ENCODE measurements at regions not wholly inside any gene's neighbourhood (a gene's known extent, or its start where the extent isn't known, plus 50 kb on each side); places are given as distances from the start of the nearest gene placed in this dataset.
"Not testable (repeated sequence)": the region's sequence is repeated elsewhere in the genome, so short reads cannot be mapped to it uniquely, and the experiment has no call there.

- FAIRE-seq (no peak), DNase-seq (ENCODE audit: insufficient read length, low spot score) (no peak)
Measured at GRCh38 chr9:26789959-26790358, 102.6 kb downstream of the CAAP1 start.

GRCh38 chr9:26786564-26786963 lies 106.0 kb downstream of the CAAP1 start:
- DNase-seq (ENCODE audit: insufficient read length, low spot score) (no peak), FAIRE-seq (no peak)

- FAIRE-seq (no peak), DNase-seq (ENCODE audit: insufficient read length, low spot score) (no peak)
Measured at GRCh38 chr9:26782899-26783298, 109.7 kb downstream of the CAAP1 start.

- FAIRE-seq (no peak), DNase-seq (ENCODE audit: insufficient read length, low spot score) (no peak)
Measured at GRCh38 chr9:26781906-26782305, 110.7 kb downstream of the CAAP1 start.

GRCh38 chr9:26780307-26780706 lies 112.3 kb downstream of the CAAP1 start:
- DNase-seq (ENCODE audit: insufficient read length, low spot score); FAIRE-seq: not testable (repeated sequence)

- FAIRE-seq (no peak), DNase-seq (ENCODE audit: insufficient read length, low spot score) (no peak)
Measured at GRCh38 chr9:26779062-26779461, 113.5 kb downstream of the CAAP1 start.

- FAIRE-seq, result no peak
Measured at GRCh38 chr9:26775391-26775790, 117.2 kb downstream of the CAAP1 start.

GRCh38 chr9:26773056-26773455 lies 119.5 kb downstream of the CAAP1 start:
- FAIRE-seq, result no peak

More at GRCh38 chr9:26775391-26775790, 117.2 kb downstream of the CAAP1 start:
- no peak for DNase-seq (ENCODE audit: insufficient read length, low spot score)

GRCh38 chr9:26770821-26771220 lies 121.8 kb downstream of the CAAP1 start:
- FAIRE-seq (no peak), DNase-seq (ENCODE audit: insufficient read length, low spot score) (no peak)

More at GRCh38 chr9:26773056-26773455, 119.5 kb downstream of the CAAP1 start:
- DNase-seq (ENCODE audit: insufficient read length, low spot score), result no peak

GRCh38 chr9:26768145-26768544 lies 124.5 kb downstream of the CAAP1 start:
- DNase-seq (ENCODE audit: insufficient read length, low spot score) (no peak), FAIRE-seq (no peak)

GRCh38 chr9:26760675-26761074 lies 131.9 kb downstream of the CAAP1 start:
- DNase-seq (ENCODE audit: insufficient read length, low spot score) (no peak), FAIRE-seq (no peak)

- FAIRE-seq, result no peak
- DNase-seq (ENCODE audit: insufficient read length, low spot score), result no peak
Measured at GRCh38 chr9:26758655-26759054, 133.9 kb downstream of the CAAP1 start.

- FAIRE-seq, result no peak
Measured at GRCh38 chr9:26756881-26757280, 135.7 kb downstream of the CAAP1 start.

GRCh38 chr9:26755476-26755875 lies 137.1 kb downstream of the CAAP1 start:
- FAIRE-seq (no peak), DNase-seq (ENCODE audit: insufficient read length, low spot score) (no peak)

More at GRCh38 chr9:26756881-26757280, 135.7 kb downstream of the CAAP1 start:
- no peak for DNase-seq (ENCODE audit: insufficient read length, low spot score)

- DNase-seq (ENCODE audit: insufficient read length, low spot score) (no peak), FAIRE-seq (no peak)
Measured at GRCh38 chr9:26754509-26755164, 138.0 kb downstream of the CAAP1 start.

GRCh38 chr9:26753971-26754370 lies 138.6 kb downstream of the CAAP1 start:
- FAIRE-seq (no peak), DNase-seq (ENCODE audit: insufficient read length, low spot score) (no peak)

- FAIRE-seq (no peak), DNase-seq (ENCODE audit: insufficient read length, low spot score) (no peak)
Measured at GRCh38 chr9:26750162-26750561, 142.4 kb downstream of the CAAP1 start.

GRCh38 chr9:26748449-26749058 lies 144.0 kb downstream of the CAAP1 start:
- FAIRE-seq (no peak), DNase-seq (ENCODE audit: insufficient read length, low spot score) (no peak)

GRCh38 chr9:26747611-26748010 lies 145.0 kb downstream of the CAAP1 start:
- FAIRE-seq, result no peak
- no peak for DNase-seq (ENCODE audit: insufficient read length, low spot score)

- DNase-seq (ENCODE audit: insufficient read length, low spot score) (no peak), FAIRE-seq (no peak)
Measured at GRCh38 chr9:26746357-26747072, 146.1 kb downstream of the CAAP1 start.

GRCh38 chr9:26745111-26745510 lies 147.5 kb downstream of the CAAP1 start:
- no peak for FAIRE-seq
- DNase-seq (ENCODE audit: insufficient read length, low spot score), result no peak

Measured in HTR-8/SVneo (cell line).